H9 (cell line): ENCODE measurements at regions not wholly inside any gene's neighbourhood (a gene's known extent, or its start where the extent isn't known, plus 50 kb on each side); places are given as distances from the start of the nearest gene placed in this dataset.

Experiments used
- DNase-seq: peaks from one replicate; pipeline ENCODE4 v3.0.0-alpha.2; 2017
- H2AFZ ChIP-seq: one replicate; pipeline ENCODE4 v1.6.1; 2013; ENCODE audit warnings: mild to moderate bottlenecking, low read length, control low read depth, moderate library complexity
- H2AK5ac ChIP-seq: 2 replicates; pipeline ENCODE4 v1.6.1; 2013; ENCODE audit warnings: low read length, control low read depth, mixed read lengths; ENCODE audit not compliant: insufficient read length
- H2BK120ac ChIP-seq: one replicate; pipeline ENCODE4 v1.6.1; 2013; ENCODE audit warnings: low read depth, mild to moderate bottlenecking, low read length, control low read depth, inconsistent platforms; ENCODE audit not compliant: poor library complexity, severe bottlenecking
- H2BK12ac ChIP-seq: 2 replicates; pipeline ENCODE4 v1.6.1; 2013; ENCODE audit warnings: low read length, control low read depth, mixed read lengths, low read depth; ENCODE audit not compliant: insufficient read length
- H2BK15ac ChIP-seq: 2 replicates; pipeline ENCODE4 v1.6.1; 2013; ENCODE audit warnings: low read depth, low read length, control low read depth
- H2BK20ac ChIP-seq: one replicate; pipeline ENCODE4 v1.6.1; 2013; ENCODE audit warnings: low read depth, mild to moderate bottlenecking, low read length, control low read depth, inconsistent platforms; ENCODE audit not compliant: poor library complexity, severe bottlenecking
- H2BK5ac ChIP-seq: 2 replicates; pipeline ENCODE4 v1.6.1; 2013; ENCODE audit warnings: low read length, control low read depth, mixed read lengths; ENCODE audit not compliant: insufficient read length
- H3K14ac ChIP-seq: 2 replicates; pipeline ENCODE4 v1.6.1; 2013; ENCODE audit warnings: low read length, control low read depth; ENCODE audit not compliant: insufficient read depth
- H3K18ac ChIP-seq: 2 replicates; pipeline ENCODE4 v1.6.1; 2013; ENCODE audit warnings: low read depth, mild to moderate bottlenecking, mixed read lengths, low read length, control low read depth; ENCODE audit not compliant: insufficient read length
- H3K23ac ChIP-seq: 2 replicates; pipeline ENCODE4 v1.6.1; 2013; ENCODE audit warnings: low read length, control low read depth, mixed read lengths, low read depth; ENCODE audit not compliant: insufficient read length
- H3K23me2 ChIP-seq: 2 replicates; pipeline ENCODE4 v1.6.1; 2013; ENCODE audit warnings: low read depth, mild to moderate bottlenecking, mixed read lengths, low read length, control low read depth; ENCODE audit not compliant: insufficient read length, poor library complexity, severe bottlenecking
- H3K27ac ChIP-seq: 2 replicates; pipeline ENCODE4 v1.5.1; 2013; ENCODE audit warnings: low read length, control low read depth, mixed read lengths, low read depth; ENCODE audit not compliant: insufficient read length
- H3K27me3 ChIP-seq: 2 replicates; pipeline ENCODE4 v1.6.1; 2013; ENCODE audit warnings: low read length, control low read depth, inconsistent platforms; ENCODE audit not compliant: insufficient read depth
- H3K4ac ChIP-seq: 2 replicates; pipeline ENCODE4 v1.6.1; 2013; ENCODE audit warnings: low read depth, mild to moderate bottlenecking, control low read depth, inconsistent platforms, low read length, moderate library complexity
- H3K4me1 ChIP-seq: 2 replicates; pipeline ENCODE4 v1.6.1; 2013; ENCODE audit warnings: low read length, control low read depth, inconsistent platforms; ENCODE audit not compliant: insufficient read depth
- H3K4me2 ChIP-seq: 2 replicates; pipeline ENCODE4 v1.6.1; 2013; ENCODE audit warnings: low read length, control low read depth, mixed read lengths; ENCODE audit not compliant: insufficient read length, insufficient read depth
- H3K56ac ChIP-seq: 2 replicates; pipeline ENCODE4 v1.6.1; 2013; ENCODE audit warnings: low read depth, mild to moderate bottlenecking, mixed read lengths, low read length, control low read depth; ENCODE audit not compliant: insufficient read length
- H3K79me1 ChIP-seq: 2 replicates; pipeline ENCODE4 v1.6.1; 2013; ENCODE audit warnings: low read depth, mild to moderate bottlenecking, moderate library complexity, low read length, control low read depth, inconsistent platforms; ENCODE audit not compliant: insufficient read depth, poor library complexity, severe bottlenecking
- H3K79me2 ChIP-seq: 2 replicates; pipeline ENCODE4 v1.6.1; 2013; ENCODE audit warnings: low read length, control low read depth, inconsistent platforms; ENCODE audit not compliant: insufficient read depth
- H3K9ac ChIP-seq: 2 replicates; pipeline ENCODE4 v1.6.1; 2013; ENCODE audit warnings: low read length, control low read depth, mixed read lengths; ENCODE audit not compliant: insufficient read length; ENCODE audit errors: extremely low read depth
- H3K9me3 ChIP-seq: one replicate; pipeline ENCODE4 v1.6.1; 2013; ENCODE audit warnings: low read depth, low read length, inconsistent platforms; ENCODE audit not compliant: control insufficient read depth
- H3T11ph ChIP-seq: one replicate; pipeline ENCODE4 v1.6.1; 2013; ENCODE audit warnings: mild to moderate bottlenecking, low read length, control low read depth, inconsistent platforms
- H4K20me1 ChIP-seq: one replicate; pipeline ENCODE4 v1.6.1; 2013; ENCODE audit not compliant: control insufficient read depth, insufficient read length, insufficient read depth
- H4K5ac ChIP-seq: 2 replicates; pipeline ENCODE4 v1.6.1; 2013; ENCODE audit warnings: low read depth, mild to moderate bottlenecking, mixed read lengths, low read length, control low read depth; ENCODE audit not compliant: insufficient read length
- H4K8ac ChIP-seq: replicated peaks from 2 replicates; pipeline ENCODE4 v1.6.1; 2013; ENCODE audit warnings: low read length, control low read depth, mixed read lengths, low read depth; ENCODE audit not compliant: insufficient read length
- H4K91ac ChIP-seq: 2 replicates; pipeline ENCODE4 v1.6.1; 2013; ENCODE audit warnings: low read depth, mild to moderate bottlenecking, moderate library complexity, mixed read lengths, low read length, control low read depth; ENCODE audit not compliant: insufficient read length
- H3K27ac Mint-ChIP-seq, 3 experiments: 2 replicates in 2 of 3; 3 replicates in 1 of 3; pipeline ENCODE4 v1.8.0; 2020 to 2021; ENCODE audit warnings: mixed read lengths in 3 of 3, mild to moderate bottlenecking in 1 of 3, moderate library complexity in 1 of 3
- H3K27me3 Mint-ChIP-seq: 2 replicates; pipeline ENCODE4 v1.8.0; 2021; ENCODE audit warnings: low read depth, mild to moderate bottlenecking, moderate library complexity, mixed read lengths
- H3K36me3 Mint-ChIP-seq, 3 experiments: 2 replicates in 2 of 3; 3 replicates in 1 of 3; pipeline ENCODE4 v1.8.0; 2020 to 2021; ENCODE audit warnings: low read depth in 3 of 3, mixed read lengths in 3 of 3; ENCODE audit not compliant: insufficient read depth in 1 of 3
- H3K4me1 Mint-ChIP-seq, 2 experiments: 2 replicates each; pipeline ENCODE4 v1.8.0; 2020; ENCODE audit warnings: mixed read lengths in 2 of 2
- H3K4me3 Mint-ChIP-seq, 2 experiments: 2 replicates in 1 of 2; 3 replicates in 1 of 2; pipeline ENCODE4 v1.8.0; 2020 to 2021; ENCODE audit warnings: mild to moderate bottlenecking in 2 of 2, mixed read lengths in 2 of 2, moderate library complexity in 1 of 2
- H3K9me3 Mint-ChIP-seq, 2 experiments: 2 replicates in 1 of 2; 3 replicates in 1 of 2; pipeline ENCODE4 v1.8.0; 2020; ENCODE audit warnings: mild to moderate bottlenecking in 2 of 2, mixed read lengths in 2 of 2, moderate library complexity in 1 of 2
- CTCF ChIP-seq: fragments of 200-600 bp; sonication (generic); conservative IDR thresholded peaks from 3 replicates; pipeline ENCODE4 v1.8.0; 2021; ENCODE audit warnings: antibody characterized with exemption, mild to moderate bottlenecking
- WGBS: extraction: QIAGEN DNeasy Blood & Tissue Kit; methylation state at CpG from one replicate; pipeline ENCODE4 v1.1.7; 2013; ENCODE audit warnings: missing lambda C conversion rate, low lambda C conversion rate, mixed read lengths; ENCODE audit not compliant: insufficient read length; ENCODE audit errors: extremely low coverage; 5-methylcytosine and 5-hydroxymethylcytosine counted together

GRCh38 chr11:19502691-19503253 is 209.9 kb upstream of the NAV2 start:
- no peak overlapping the region for H3K23ac ChIP-seq
- no peak overlapping the region for H2AFZ ChIP-seq
- H3T11ph ChIP-seq = no peak overlapping the region
- H3K27me3 Mint-ChIP-seq = peaks cover 8% of the 10 kb centered on the region
- no peak for TF ChIP-seq CTCF
- no peak overlapping the region for H3K56ac ChIP-seq
- H4K91ac ChIP-seq = no peak overlapping the region
- no peak overlapping the region for H2BK20ac ChIP-seq
- H2BK5ac ChIP-seq = no peak overlapping the region
- no peak overlapping the region for H2BK120ac ChIP-seq
- WGBS = no CpG with 5 or more reads among the region's 3 CpGs
- H3K14ac ChIP-seq = no peak overlapping the region
- H3K4me3 Mint-ChIP-seq = no peak overlapping the region
- H3K23me2 ChIP-seq = no peaks in the 10 kb centered on the region
- H3K9ac ChIP-seq = no peak overlapping the region
- H3K4me1 ChIP-seq = no peaks in the 10 kb centered on the region
- H3K79me1 ChIP-seq = no peaks in the 10 kb centered on the region
- H3K79me2 ChIP-seq = no peaks in the 10 kb centered on the region
- no peaks in the 10 kb centered on the region for H4K20me1 ChIP-seq
- no peaks in the 10 kb centered on the region for H3K27me3 ChIP-seq
- H2AK5ac ChIP-seq = no peak overlapping the region
- H3K27ac ChIP-seq = no peak overlapping the region
- H4K5ac ChIP-seq = no peak overlapping the region
- H4K8ac ChIP-seq = no peak overlapping the region
- no peak for DNase-seq
- H2BK12ac ChIP-seq = no peak overlapping the region
- H3K4me2 ChIP-seq = no peak overlapping the region
- no peak overlapping the region for H3K18ac ChIP-seq
- no peaks in the 10 kb centered on the region for H3K9me3 Mint-ChIP-seq
- H3K36me3 Mint-ChIP-seq = no peaks in the 10 kb centered on the region
- H2BK15ac ChIP-seq = no peak overlapping the region
- H3K4ac ChIP-seq = no peak overlapping the region
- H3K27ac Mint-ChIP-seq = no peak overlapping the region
- H3K4me1 Mint-ChIP-seq = no peaks in the 10 kb centered on the region
- no peaks in the 10 kb centered on the region for H3K9me3 ChIP-seq
